Activated CD4-positive, alpha-beta T cell treated with anti-CD3 and anti-CD28 coated beads, Interleukin-2, amount 50 U/mL, for 48 hours (primary cell): ENCODE measurements at regions not wholly inside any gene's neighbourhood (a gene's known extent, or its start where the extent isn't known, plus 50 kb on each side); places are given as distances from the start of the nearest gene placed in this dataset.
"Not testable (repeated sequence)": the region's sequence is repeated elsewhere in the genome, so short reads cannot be mapped to it uniquely, and the experiment has no call there.

Experiments used
- DNase-seq, 2 experiments: peaks; one replicate each; pipeline ENCODE4 v3.0.0-alpha.2; 2020

- no peak for DNase-seq
Observed at GRCh38 chr4:83758285-83758684, 222.4 kb downstream of the GPAT3 start.

- DNase-seq = no peak
Observed at GRCh38 chr4:83757121-83757621, 221.3 kb downstream of the GPAT3 start.

GRCh38 chr4:83753260-83753659 is 217.4 kb downstream of the GPAT3 start:
- DNase-seq = no peak

GRCh38 chr4:83751336-83751949 is 215.5 kb downstream of the GPAT3 start:
- DNase-seq = no peak

- no peak for DNase-seq
Observed at GRCh38 chr4:83748711-83749110, 212.8 kb downstream of the GPAT3 start.

- no peak for DNase-seq
Observed at GRCh38 chr4:83738895-83739294, 203.0 kb downstream of the GPAT3 start.

GRCh38 chr4:83734576-83734975 is 198.7 kb downstream of the GPAT3 start:
- no peak for DNase-seq

- no peak for DNase-seq
Observed at GRCh38 chr4:83732114-83732635, 196.3 kb downstream of the GPAT3 start.

GRCh38 chr4:83731609-83732008 is 195.7 kb downstream of the GPAT3 start:
- DNase-seq = no peak

GRCh38 chr4:83730958-83731357 is 195.1 kb downstream of the GPAT3 start:
- DNase-seq = not testable (repeated sequence)

GRCh38 chr4:83728191-83728590 is 192.3 kb downstream of the GPAT3 start:
- DNase-seq = no peak

GRCh38 chr4:83725336-83726085 is 189.6 kb downstream of the GPAT3 start:
- DNase-seq = no peak

- no peak for DNase-seq
Observed at GRCh38 chr4:83724485-83725335, 188.8 kb downstream of the GPAT3 start.

- DNase-seq = no peak
Observed at GRCh38 chr4:83723609-83724008, 187.7 kb downstream of the GPAT3 start.

GRCh38 chr4:83722730-83723269 is 186.9 kb downstream of the GPAT3 start:
- no peak for DNase-seq

GRCh38 chr4:83716874-83717273 is 181.0 kb downstream of the GPAT3 start:
- DNase-seq = no peak

GRCh38 chr4:83712890-83713289 is 177.0 kb downstream of the GPAT3 start:
- DNase-seq = no peak

- no peak for DNase-seq
Observed at GRCh38 chr4:83709627-83710026, 173.7 kb downstream of the GPAT3 start.

GRCh38 chr4:83708500-83709175 is 172.7 kb downstream of the GPAT3 start:
- no peak for DNase-seq

- no peak for DNase-seq
Observed at GRCh38 chr4:83704786-83705185, 168.9 kb downstream of the GPAT3 start.

- DNase-seq = no peak
Observed at GRCh38 chr4:83703752-83704151, 167.8 kb downstream of the GPAT3 start.

GRCh38 chr4:83701041-83701440 is 165.1 kb downstream of the GPAT3 start:
- no peak for DNase-seq
